Cerebellar nuclear complex (tissue), 1 donor: ENCODE measurements at regions not wholly inside any gene's neighbourhood (a gene's known extent, or its start where the extent isn't known, plus 50 kb on each side); places are given as distances from the start of the nearest gene placed in this dataset.

ENCODE experiments used
- DNase-seq, 2 experiments: peaks; one replicate each; lab custom pipeline; 2025; lab: John Stamatoyannopoulos, UW

DNA sequence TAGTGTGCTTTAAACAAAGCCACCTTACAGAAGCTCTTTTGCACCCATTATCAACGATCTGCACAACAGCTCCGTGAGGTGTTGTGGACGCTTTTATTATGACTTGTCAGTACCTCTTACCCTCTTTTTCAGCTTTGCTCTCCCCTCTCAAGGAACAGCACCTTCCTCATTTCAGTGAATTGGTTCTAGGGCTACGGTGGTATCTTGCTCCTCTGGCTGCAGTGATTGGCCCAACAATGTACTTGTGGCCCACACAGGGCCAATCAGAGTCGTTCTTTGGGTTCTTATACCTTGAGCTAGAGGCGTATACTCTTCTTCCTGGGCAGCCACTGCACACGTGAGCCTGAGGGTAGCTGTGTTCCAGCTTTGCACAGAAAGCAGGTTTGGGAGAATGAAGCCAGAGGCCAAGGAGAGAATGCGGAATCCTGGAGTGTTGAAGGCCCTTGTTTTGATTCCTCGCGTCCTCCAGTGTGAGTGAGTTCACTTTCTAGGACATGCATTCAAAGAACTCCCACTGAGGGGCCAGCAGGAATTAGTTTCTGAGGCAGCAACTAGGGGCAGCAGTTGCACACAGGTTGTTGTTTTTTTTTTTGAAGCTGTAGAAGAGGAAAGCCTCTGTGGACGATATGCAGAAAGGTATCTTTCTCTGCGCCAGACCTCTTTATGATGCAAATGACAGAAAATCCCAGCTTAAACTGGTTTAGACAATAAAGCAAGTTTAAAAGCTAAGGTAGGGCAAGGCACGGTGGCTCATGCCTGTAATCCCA, 49.8 kb upstream of the PDZD8 start:
- no peak for DNase-seq
